ENCODE measurements at regions not wholly inside any gene's neighbourhood (a gene's known extent, or its start where the extent isn't known, plus 50 kb on each side); places are given as distances from the start of the nearest gene placed in this dataset.
"Not testable (repeated sequence)": the region's sequence is repeated elsewhere in the genome, so short reads cannot be mapped to it uniquely, and the experiment has no call there.

GRCh38 chr6:71727632-71728294 is 158.6 kb upstream of the RIMS1 start:
- intact Hi-C loops (cut with DNase I), result no loop called here
- DNase-seq (ENCODE audit: low spot score), result no peak

DNA sequence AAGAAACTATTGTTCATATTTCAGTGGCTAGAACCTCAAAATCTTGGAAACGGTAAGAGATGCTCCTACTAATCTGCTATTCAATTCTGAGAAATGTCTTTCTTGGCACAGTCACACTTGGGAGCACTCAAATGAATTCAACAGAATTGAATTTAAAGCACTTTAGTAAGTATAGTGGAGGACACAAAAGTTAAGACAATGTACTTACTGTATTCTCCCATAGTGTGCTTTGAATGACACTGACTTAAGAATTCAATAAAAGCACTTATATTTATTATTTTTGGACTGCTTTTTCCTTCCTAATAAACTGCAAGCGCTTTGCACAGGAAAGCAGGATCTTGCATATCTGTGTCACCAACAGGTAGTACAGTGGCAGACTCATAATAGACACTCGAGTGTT is 156.1 kb upstream of the RIMS1 start:
- intact Hi-C loops (cut with DNase I), result no loop called here
- DNase-seq (ENCODE audit: low spot score), result no peak

GRCh38 chr6:71733970-71734899 is 152.1 kb upstream of the RIMS1 start:
- intact Hi-C loops (cut with DNase I), result no loop called here
- no peak for DNase-seq (ENCODE audit: low spot score)

GRCh38 chr6:71737953-71738352 is 148.4 kb upstream of the RIMS1 start:
- intact Hi-C loops (cut with DNase I), result no loop called here

GRCh38 chr6:71745525-71745924 is 140.8 kb upstream of the RIMS1 start:
- intact Hi-C loops (cut with DNase I), result no loop called here
- no peak for DNase-seq (ENCODE audit: low spot score)

More at GRCh38 chr6:71737953-71738352, 148.4 kb upstream of the RIMS1 start:
- no peak for DNase-seq (ENCODE audit: low spot score)

- intact Hi-C loops (cut with DNase I), result no loop called here
- DNase-seq (ENCODE audit: low spot score), result no peak
Observed at GRCh38 chr6:71766146-71766760, 120.1 kb upstream of the RIMS1 start.

GRCh38 chr6:71766796-71767195 is 119.6 kb upstream of the RIMS1 start:
- intact Hi-C loops (cut with DNase I), result no loop called here
- no peak for DNase-seq (ENCODE audit: low spot score)

- intact Hi-C loops (cut with DNase I), result no loop called here
- no peak for DNase-seq (ENCODE audit: low spot score)
Observed at GRCh38 chr6:71768356-71768755, 118.0 kb upstream of the RIMS1 start.

GRCh38 chr6:71808865-71809264 is 77.5 kb upstream of the RIMS1 start:
- no peak for DNase-seq (ENCODE audit: low spot score)
- intact Hi-C loops (cut with DNase I), result no loop called here

GRCh38 chr6:71810880-71811279 is 75.5 kb upstream of the RIMS1 start:
- intact Hi-C loops (cut with DNase I), result no loop called here

GRCh38 chr6:71822625-71823024 is 63.7 kb upstream of the RIMS1 start:
- intact Hi-C loops (cut with DNase I), result no loop called here
- DNase-seq (ENCODE audit: low spot score), result no peak

More at GRCh38 chr6:71810880-71811279, 75.5 kb upstream of the RIMS1 start:
- DNase-seq (ENCODE audit: low spot score), result no peak

DNA sequence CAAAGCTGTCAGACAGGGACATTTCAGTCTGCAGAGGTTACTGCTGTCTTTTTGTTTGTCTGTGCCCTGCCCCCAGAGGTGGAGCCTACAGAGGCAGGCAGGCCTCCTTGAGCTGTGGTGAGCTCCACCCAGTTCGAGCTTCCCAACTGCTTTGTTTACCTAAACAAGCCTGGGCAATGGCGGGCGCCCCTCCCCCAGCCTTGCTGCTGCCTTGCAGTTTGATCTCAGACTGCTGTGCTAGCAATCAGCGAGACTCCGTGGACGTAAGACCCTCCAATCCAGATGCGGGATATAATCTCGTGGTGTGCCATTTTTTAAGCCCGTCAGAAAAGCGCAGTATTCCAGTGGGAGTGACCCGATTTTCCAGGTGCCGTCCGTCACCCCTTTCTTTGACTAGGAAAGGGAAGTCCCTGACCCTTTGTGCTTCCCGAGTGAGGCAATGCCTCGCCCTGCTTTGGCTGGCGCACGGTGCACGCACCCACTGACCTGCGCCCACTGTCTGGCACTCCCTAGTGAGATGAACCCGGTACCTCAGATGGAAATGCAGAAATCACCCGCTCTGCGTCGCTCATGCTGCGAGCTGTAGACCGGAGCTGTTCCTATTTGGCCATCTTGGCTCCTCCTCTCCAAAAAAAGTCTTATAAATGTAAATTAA is 54.1 kb upstream of the RIMS1 start:
- intact Hi-C loops (cut with DNase I); DNase-seq (ENCODE audit: low spot score): not testable (repeated sequence)

Small RNA genes lying in the stretch of these regions (microRNA-seq; reads per million reads assigned to microRNA genes)
- gene MIR30A (ENCODE audit: borderline microRNAs expressed in 2 of 2) (4,844 to 5,445 reads per million in 2 donors), gene MIR30C2 (ENCODE audit: borderline microRNAs expressed in 2 of 2) (42.8 to 61.6 reads per million in 2 donors)
